ENCODE measurements at regions not wholly inside any gene's neighbourhood (a gene's known extent, or its start where the extent isn't known, plus 50 kb on each side); places are given as distances from the start of the nearest gene placed in this dataset.
"Not testable (repeated sequence)": the region's sequence is repeated elsewhere in the genome, so short reads cannot be mapped to it uniquely, and the experiment has no call there.

DNA sequence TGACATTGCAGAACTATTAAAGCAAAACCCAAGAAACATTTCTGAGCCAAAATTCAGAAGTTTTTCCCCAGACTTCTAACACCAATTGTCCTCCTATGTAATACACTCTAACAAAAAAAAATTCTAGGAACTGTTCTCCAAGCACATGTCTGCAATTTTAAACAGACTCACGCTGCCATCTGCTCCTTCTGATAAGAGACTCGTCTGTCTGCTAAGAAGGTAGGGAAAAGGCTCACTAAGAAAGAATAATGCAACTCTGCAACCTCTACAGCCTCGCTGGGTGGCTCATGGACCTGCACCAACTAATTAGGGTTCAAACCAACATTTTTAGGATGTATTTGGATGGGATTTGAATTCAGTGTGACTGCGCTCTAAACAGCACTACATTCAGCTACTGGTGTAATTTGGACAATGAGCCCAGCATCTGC lies 366.5 kb downstream of the DSC3 start:
- Mint-ChIP-seq H3K36me3 (ENCODE audit: low read depth) (no peaks in the 10 kb centered on the region), H3K4me3 (ENCODE audit: unreplicated experiment) (no peak overlapping the region), H3K4me1 (ENCODE audit: low read depth) (no peaks in the 10 kb centered on the region), H3K27me3 (ENCODE audit: low read depth) (peaks cover 2% of the 10 kb centered on the region), H3K27ac (ENCODE audit: unreplicated experiment) (no peak overlapping the region), H3K9me3 (ENCODE audit: low read depth) (peaks cover 3% of the 10 kb centered on the region)
- DNase-seq (ENCODE audit: low spot score): no peak
- TF ChIP-seq, protein P1, sequence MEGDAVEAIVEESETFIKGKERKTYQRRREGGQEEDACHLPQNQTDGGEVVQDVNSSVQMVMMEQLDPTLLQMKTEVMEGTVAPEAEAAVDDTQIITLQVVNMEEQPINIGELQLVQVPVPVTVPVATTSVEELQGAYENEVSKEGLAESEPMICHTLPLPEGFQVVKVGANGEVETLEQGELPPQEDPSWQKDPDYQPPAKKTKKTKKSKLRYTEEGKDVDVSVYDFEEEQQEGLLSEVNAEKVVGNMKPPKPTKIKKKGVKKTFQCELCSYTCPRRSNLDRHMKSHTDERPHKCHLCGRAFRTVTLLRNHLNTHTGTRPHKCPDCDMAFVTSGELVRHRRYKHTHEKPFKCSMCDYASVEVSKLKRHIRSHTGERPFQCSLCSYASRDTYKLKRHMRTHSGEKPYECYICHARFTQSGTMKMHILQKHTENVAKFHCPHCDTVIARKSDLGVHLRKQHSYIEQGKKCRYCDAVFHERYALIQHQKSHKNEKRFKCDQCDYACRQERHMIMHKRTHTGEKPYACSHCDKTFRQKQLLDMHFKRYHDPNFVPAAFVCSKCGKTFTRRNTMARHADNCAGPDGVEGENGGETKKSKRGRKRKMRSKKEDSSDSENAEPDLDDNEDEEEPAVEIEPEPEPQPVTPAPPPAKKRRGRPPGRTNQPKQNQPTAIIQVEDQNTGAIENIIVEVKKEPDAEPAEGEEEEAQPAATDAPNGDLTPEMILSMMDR (IDR thresholded peaks at IDR 0.05): no peak

DNA sequence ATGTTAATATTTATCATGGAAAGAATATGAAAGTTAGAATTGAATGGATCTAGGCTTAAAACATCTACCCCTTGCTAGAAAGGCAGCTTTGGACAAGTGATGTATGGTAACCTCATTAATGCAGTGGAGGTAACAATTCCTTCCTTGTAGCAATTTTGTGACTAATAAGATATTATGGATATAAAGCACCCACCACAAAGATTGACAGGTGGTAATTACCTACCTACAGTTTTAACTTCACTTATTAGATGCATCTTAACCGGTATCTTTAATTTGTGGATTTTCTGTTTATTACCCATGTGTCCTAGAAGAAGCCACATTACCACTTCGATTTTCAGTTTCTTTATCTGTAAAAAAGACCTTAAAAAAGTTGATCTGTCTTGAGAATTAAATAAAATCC lies 367.0 kb downstream of the DSC3 start:
- Mint-ChIP-seq H3K36me3 (ENCODE audit: low read depth) (no peaks in the 10 kb centered on the region), H3K4me3 (ENCODE audit: unreplicated experiment) (no peak overlapping the region), H3K27me3 (ENCODE audit: low read depth) (peaks cover 2% of the 10 kb centered on the region), H3K9me3 (ENCODE audit: low read depth) (peaks cover 3% of the 10 kb centered on the region), H3K4me1 (ENCODE audit: low read depth) (no peaks in the 10 kb centered on the region), H3K27ac (ENCODE audit: unreplicated experiment) (no peak overlapping the region)
- TF ChIP-seq, protein P1 (IDR thresholded peaks at IDR 0.05): no peak
- no peak for DNase-seq (ENCODE audit: low spot score)

DNA sequence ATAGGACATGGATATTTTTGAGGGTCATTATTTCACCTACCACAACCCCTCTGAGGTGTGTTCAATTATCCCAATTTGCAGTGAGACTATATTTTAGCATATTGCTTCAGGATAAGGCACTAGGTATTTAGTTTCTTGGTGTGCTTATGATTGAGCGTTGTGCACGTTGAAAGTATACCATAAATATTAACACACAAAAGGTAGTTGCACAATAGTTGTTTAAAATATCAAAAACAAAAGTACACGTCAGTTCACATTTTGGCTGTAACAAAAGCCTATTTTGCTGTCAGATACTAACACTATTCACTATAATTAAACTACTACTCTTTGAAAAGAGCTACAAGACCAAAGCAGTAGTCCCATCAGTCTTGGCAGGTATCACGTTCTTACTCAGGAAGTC lies 367.5 kb downstream of the DSC3 start:
- no peaks in the 10 kb centered on the region for H3K4me1 Mint-ChIP-seq (ENCODE audit: low read depth)
- TF ChIP-seq, protein P1 (IDR thresholded peaks at IDR 0.05): no peak

DNA sequence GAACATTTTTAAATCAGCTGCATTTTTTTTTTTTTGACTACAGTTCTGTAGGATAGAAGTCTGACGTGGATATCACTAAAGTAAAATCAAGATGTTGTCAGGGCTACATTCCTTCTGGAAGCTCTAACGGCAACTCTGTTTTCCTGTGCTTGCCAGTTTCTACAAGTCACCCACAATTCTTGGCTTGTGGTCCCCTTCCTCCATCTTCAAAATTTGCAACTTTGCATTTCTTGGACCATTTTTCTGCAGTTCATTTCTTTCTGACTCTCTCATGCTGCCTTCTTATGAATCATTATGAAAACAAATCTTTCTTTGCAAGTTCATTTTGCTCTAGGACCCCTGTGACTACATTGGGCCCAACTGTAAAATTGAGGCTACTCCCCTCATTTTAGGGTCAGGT lies 367.9 kb downstream of the DSC3 start:
- Mint-ChIP-seq H3K27me3 (ENCODE audit: low read depth) (peaks cover 2% of the 10 kb centered on the region), H3K4me3 (ENCODE audit: unreplicated experiment) (no peak overlapping the region), H3K9me3 (ENCODE audit: low read depth) (peaks cover 3% of the 10 kb centered on the region), H3K36me3 (ENCODE audit: low read depth) (no peaks in the 10 kb centered on the region), H3K27ac (ENCODE audit: unreplicated experiment) (no peak overlapping the region), H3K4me1 (ENCODE audit: low read depth) (no peaks in the 10 kb centered on the region)
- DNase-seq (ENCODE audit: low spot score): no peak
- TF ChIP-seq, protein P1 (IDR thresholded peaks at IDR 0.05): no peak

More for the DNA sequence above, 367.5 kb downstream of the DSC3 start:
- Mint-ChIP-seq H3K27ac (ENCODE audit: unreplicated experiment) (no peak overlapping the region), H3K36me3 (ENCODE audit: low read depth) (no peaks in the 10 kb centered on the region), H3K27me3 (ENCODE audit: low read depth) (peaks cover 2% of the 10 kb centered on the region), H3K9me3 (ENCODE audit: low read depth) (peaks cover 3% of the 10 kb centered on the region), H3K4me3 (ENCODE audit: unreplicated experiment) (no peak overlapping the region)
- no peak for DNase-seq (ENCODE audit: low spot score)

DNA sequence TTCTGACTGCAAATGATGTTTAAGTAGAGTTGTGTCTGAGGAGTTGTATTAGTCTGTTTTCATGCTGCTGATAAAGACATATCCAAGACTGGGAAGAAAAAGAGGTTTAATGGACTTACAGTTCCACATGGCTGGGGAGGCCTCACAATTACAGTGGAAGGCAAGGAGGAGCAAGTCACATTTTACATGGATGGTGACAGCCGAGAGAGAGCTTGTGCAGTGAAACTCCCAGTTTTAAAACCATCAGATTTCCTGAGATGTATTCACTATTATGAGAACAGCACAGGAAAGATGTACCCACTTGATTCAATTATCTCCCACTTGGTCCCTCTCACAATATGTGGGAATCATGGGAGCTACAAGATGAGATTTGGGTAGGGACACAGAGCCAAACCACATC lies 370.1 kb downstream of the DSC3 start:
- H3K4me3 Mint-ChIP-seq (ENCODE audit: unreplicated experiment); H3K4me1 Mint-ChIP-seq (ENCODE audit: low read depth); H3K27ac Mint-ChIP-seq (ENCODE audit: unreplicated experiment); DNase-seq (ENCODE audit: low spot score); H3K36me3 Mint-ChIP-seq (ENCODE audit: low read depth); H3K9me3 Mint-ChIP-seq (ENCODE audit: low read depth); H3K27me3 Mint-ChIP-seq (ENCODE audit: low read depth): not testable (repeated sequence)

DNA sequence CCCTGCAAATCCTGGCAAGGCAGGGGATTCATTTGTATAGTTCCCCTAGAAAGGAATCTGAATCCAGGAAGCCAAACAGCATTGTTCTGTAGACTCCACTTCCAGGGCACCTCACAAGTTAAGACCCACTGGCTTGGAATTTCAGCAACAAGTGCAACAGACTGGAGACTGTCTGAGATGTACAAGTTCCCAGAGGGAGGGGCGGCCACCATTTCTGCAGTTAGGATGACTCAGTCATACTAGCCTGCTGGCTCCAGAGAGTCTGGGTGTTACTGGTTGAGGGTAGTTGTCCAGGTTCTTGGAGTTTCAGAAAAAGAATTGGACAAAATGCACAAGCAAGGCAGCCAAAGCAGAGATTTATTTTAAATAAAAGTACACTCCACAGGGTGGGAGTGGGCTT lies 384.2 kb downstream of the DSC3 start:
- H3K27me3 Mint-ChIP-seq (ENCODE audit: low read depth): no peaks in the 10 kb centered on the region
- no peak overlapping the region for H3K27ac Mint-ChIP-seq (ENCODE audit: unreplicated experiment)
- H3K4me1 Mint-ChIP-seq (ENCODE audit: low read depth): no peaks in the 10 kb centered on the region
- TF ChIP-seq, protein P1 (IDR thresholded peaks at IDR 0.05): no peak
- no peak for DNase-seq (ENCODE audit: low spot score)
- peaks cover 20% of the 10 kb centered on the region for H3K9me3 Mint-ChIP-seq (ENCODE audit: low read depth)
- no peaks in the 10 kb centered on the region for H3K36me3 Mint-ChIP-seq (ENCODE audit: low read depth)
- H3K4me3 Mint-ChIP-seq (ENCODE audit: unreplicated experiment): no peak overlapping the region
